Caco-2 (cell line): ENCODE measurements at regions not wholly inside any gene's neighbourhood (a gene's known extent, or its start where the extent isn't known, plus 50 kb on each side); places are given as distances from the start of the nearest gene placed in this dataset.
A peak's percentile ranks its signal among the peaks of the same experiment; 100 is the strongest.

Experiments
- BruUV-seq: library from RNA; stranded (reverse); fragments of 400-500 nt; replicated peaks from 2 replicates; lab custom pipeline; 2021; lab: Mats Ljungman, UMichigan
- CTCF ChIA-PET: fragments of 300-600 bp; sonication (Branson Sonifier 250); formaldehyde crosslinking; loops from one replicate; lab custom pipeline; 2022; ENCODE audit warnings: antibody characterized with exemption; lab: Charles Lee
- POLR2A ChIA-PET: fragments of 300-600 bp; sonication (Branson Sonifier 250); formaldehyde crosslinking; loops from one replicate; lab custom pipeline; 2022; ENCODE audit warnings: antibody characterized with exemption; lab: Charles Lee
- DNase-seq, 2 experiments: peaks; one replicate each; pipeline versions ENCODE4 v3.0.0 to v3.0.0-alpha.2; 2020 to 2022
- H3K27me3 ChIP-seq: replicated peaks from 2 replicates; pipeline ENCODE4 v1.6.0; 2011; ENCODE audit warnings: low read length; ENCODE audit not compliant: control insufficient read depth, insufficient read depth
- H3K36me3 ChIP-seq: 2 replicates; pipeline ENCODE4 v1.5.1; 2011; ENCODE audit warnings: low read length; ENCODE audit not compliant: control insufficient read depth, insufficient read depth
- H3K4me1 ChIP-seq: fragments of 250-450 bp; sonication (Bioruptor Pico); 2 replicates; pipeline ENCODE4 v1.5.1; 2020; ENCODE audit warnings: mild to moderate bottlenecking
- H3K4me3 ChIP-seq: 2 replicates; pipeline ENCODE4 v1.5.1; 2011; ENCODE audit warnings: low read depth, mild to moderate bottlenecking, control low read depth, low read length
- H3K9me3 ChIP-seq: fragments of 250-450 bp; sonication (Bioruptor Pico); 2 replicates; pipeline ENCODE4 v1.5.1; 2020; ENCODE audit warnings: mild to moderate bottlenecking, moderate library complexity
- H3K27ac Mint-ChIP-seq: one replicate; pipeline ENCODE4 v1.8.0; 2022; ENCODE audit warnings: mixed read lengths; ENCODE audit not compliant: unreplicated experiment
- H3K27me3 Mint-ChIP-seq: one replicate; pipeline ENCODE4 v1.8.0; 2022; ENCODE audit warnings: mixed read lengths; ENCODE audit not compliant: insufficient read depth, unreplicated experiment
- H3K36me3 Mint-ChIP-seq: one replicate; pipeline ENCODE4 v1.8.0; 2022; ENCODE audit warnings: mild to moderate bottlenecking, mixed read lengths; ENCODE audit not compliant: insufficient read depth, unreplicated experiment
- H3K4me1 Mint-ChIP-seq: one replicate; pipeline ENCODE4 v1.8.0; 2022; ENCODE audit warnings: low read depth, mixed read lengths; ENCODE audit not compliant: unreplicated experiment
- H3K4me3 Mint-ChIP-seq: one replicate; pipeline ENCODE4 v1.8.0; 2022; ENCODE audit warnings: mild to moderate bottlenecking, moderate library complexity, mixed read lengths; ENCODE audit not compliant: unreplicated experiment
- H3K9me3 Mint-ChIP-seq: one replicate; pipeline ENCODE4 v1.8.0; 2022; ENCODE audit warnings: mixed read lengths; ENCODE audit not compliant: unreplicated experiment
- intact Hi-C: fragments of 100-400 bp; cut with micrococcal nuclease; formaldehyde crosslinking; loops from one replicate; pipeline ENCODE4 v1.10.0; 2022; ENCODE audit not compliant: unreplicated experiment
- TF ChIP-seq, protein P1 (sequence below), 2 experiments: fragments of 200-600 bp in 1 of 2; IDR thresholded peaks; 1 replicate in 1 of 2; 2 replicates in 1 of 2; pipeline versions ENCODE4 v1.5.1 to v1.8.0; 2011 to 2022; ENCODE audit warnings: antibody characterized with exemption in 1 of 2, control low read depth in 1 of 2, inconsistent platforms in 1 of 2, low read depth in 1 of 2, low read length in 1 of 2, mild to moderate bottlenecking in 1 of 2, moderate library complexity in 1 of 2; ENCODE audit not compliant: insufficient read depth in 1 of 2, severe bottlenecking in 1 of 2, unreplicated experiment in 1 of 2

DNA sequence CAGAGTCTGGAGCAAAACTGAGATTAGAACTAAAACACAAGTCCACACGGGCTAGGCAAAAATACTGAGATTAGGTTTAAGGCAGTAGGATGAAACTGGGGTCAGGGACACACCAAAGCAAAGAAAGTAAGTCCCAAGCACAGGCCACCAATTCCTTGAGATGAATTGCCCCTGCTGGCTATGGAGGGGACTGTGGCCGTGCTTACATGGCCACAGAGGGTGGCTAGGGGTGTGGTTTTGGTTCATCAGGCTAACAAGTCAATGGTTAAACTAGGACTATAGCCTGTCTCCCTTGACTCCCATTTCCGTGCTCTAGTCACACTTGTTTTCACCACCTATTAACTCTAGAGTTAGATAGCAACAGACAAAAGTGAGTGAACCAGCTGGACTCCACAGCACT, 394.8 kb downstream of the PBX1 start:
- CTCF ChIA-PET, result no interaction called here
- peaks cover 11% of the 10 kb centered on the region for H3K9me3 Mint-ChIP-seq

DNA sequence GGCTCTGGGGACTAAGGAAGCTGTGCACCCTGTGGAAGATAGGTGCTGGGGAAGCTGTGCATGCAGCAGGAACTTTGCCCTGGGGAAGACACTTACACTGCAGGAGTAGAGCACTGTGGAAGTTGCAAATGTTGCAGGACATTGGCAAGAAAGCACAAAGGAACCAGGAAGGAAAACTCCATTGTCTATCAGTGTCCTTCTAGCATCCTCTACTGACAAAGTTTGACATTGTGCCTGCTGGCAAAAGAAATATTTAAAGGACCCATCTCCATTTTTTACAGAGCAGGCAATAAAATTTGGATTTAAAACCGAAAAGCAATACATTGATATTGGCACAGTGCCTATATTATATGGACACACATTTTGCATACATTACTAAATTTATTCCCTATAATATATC, 394.1 kb downstream of the PBX1 start:
- H3K36me3 Mint-ChIP-seq, result no peaks in the 10 kb centered on the region
- no peaks in the 10 kb centered on the region for H3K4me1 Mint-ChIP-seq
- CTCF ChIA-PET, result interaction anchor here (0.6 kb wide), 1 partner anchor 80 kb away, joined by 3 read pairs; no protein-coding TSS in a partner anchor

More for the DNA sequence above, 394.8 kb downstream of the PBX1 start:
- Histone ChIP-seq H3K9me3 (peaks cover 3% of the 10 kb centered on the region; the same call in 1 of the 2 replicates), H3K27me3 (no peaks in the 10 kb centered on the region), H3K36me3 (no peaks in the 10 kb centered on the region), H3K4me1 (no peaks in the 10 kb centered on the region), H3K4me3 (no peak overlapping the region)
- H3K4me1 Mint-ChIP-seq, result no peaks in the 10 kb centered on the region
- BruUV-seq, result no TSS peak
- TF ChIP-seq, protein P1, sequence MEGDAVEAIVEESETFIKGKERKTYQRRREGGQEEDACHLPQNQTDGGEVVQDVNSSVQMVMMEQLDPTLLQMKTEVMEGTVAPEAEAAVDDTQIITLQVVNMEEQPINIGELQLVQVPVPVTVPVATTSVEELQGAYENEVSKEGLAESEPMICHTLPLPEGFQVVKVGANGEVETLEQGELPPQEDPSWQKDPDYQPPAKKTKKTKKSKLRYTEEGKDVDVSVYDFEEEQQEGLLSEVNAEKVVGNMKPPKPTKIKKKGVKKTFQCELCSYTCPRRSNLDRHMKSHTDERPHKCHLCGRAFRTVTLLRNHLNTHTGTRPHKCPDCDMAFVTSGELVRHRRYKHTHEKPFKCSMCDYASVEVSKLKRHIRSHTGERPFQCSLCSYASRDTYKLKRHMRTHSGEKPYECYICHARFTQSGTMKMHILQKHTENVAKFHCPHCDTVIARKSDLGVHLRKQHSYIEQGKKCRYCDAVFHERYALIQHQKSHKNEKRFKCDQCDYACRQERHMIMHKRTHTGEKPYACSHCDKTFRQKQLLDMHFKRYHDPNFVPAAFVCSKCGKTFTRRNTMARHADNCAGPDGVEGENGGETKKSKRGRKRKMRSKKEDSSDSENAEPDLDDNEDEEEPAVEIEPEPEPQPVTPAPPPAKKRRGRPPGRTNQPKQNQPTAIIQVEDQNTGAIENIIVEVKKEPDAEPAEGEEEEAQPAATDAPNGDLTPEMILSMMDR (IDR thresholded peaks at IDR 0.05; ENCODE audit: insufficient read depth in 1 of 2, low read depth in 1 of 2, low read length in 1 of 2, severe bottlenecking in 1 of 2, unreplicated experiment in 1 of 2), result peak in 1 of 2 experiments; percentile 2
- no peaks in the 10 kb centered on the region for H3K36me3 Mint-ChIP-seq
- no peak overlapping the region for H3K27ac Mint-ChIP-seq
- intact Hi-C loops, result no loop called here
- H3K4me3 Mint-ChIP-seq, result no peak overlapping the region
- POLR2A ChIA-PET, result no interaction called here
- DNase-seq, result no peak
- H3K27me3 Mint-ChIP-seq, result peaks cover 12% of the 10 kb centered on the region

DNA sequence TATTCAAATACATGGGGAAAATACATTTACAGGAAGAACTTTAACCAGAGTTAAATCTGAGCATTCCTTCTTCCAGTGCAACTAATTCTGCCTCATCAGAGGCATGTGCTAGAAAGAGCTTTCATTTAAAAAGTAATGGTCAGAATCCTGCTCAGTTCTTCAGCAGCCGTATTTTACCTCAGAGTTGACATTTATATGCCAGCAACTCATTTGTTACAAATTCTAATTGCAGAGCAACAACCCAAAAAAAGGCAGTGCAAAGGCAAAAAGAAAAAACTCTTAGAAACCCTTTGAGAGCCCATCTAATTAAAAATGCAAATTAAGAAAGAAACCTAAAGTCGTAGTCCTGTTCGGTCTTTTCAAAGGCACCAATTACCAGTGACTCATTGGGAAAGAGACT, 392.5 kb downstream of the PBX1 start:
- Mint-ChIP-seq H3K9me3 (peaks cover 34% of the 10 kb centered on the region), H3K36me3 (no peaks in the 10 kb centered on the region), H3K4me1 (no peaks in the 10 kb centered on the region), H3K27me3 (peaks cover 7% of the 10 kb centered on the region), H3K27ac (no peak overlapping the region), H3K4me3 (no peak overlapping the region)
- TF ChIP-seq, protein P1 (IDR thresholded peaks at IDR 0.05; ENCODE audit: insufficient read depth in 1 of 2, low read depth in 1 of 2, low read length in 1 of 2, severe bottlenecking in 1 of 2, unreplicated experiment in 1 of 2), result no peak
- Histone ChIP-seq H3K4me1 (no peaks in the 10 kb centered on the region), H3K36me3 (no peaks in the 10 kb centered on the region), H3K4me3 (no peak overlapping the region), H3K27me3 (no peaks in the 10 kb centered on the region), H3K9me3 (peaks cover 11% of the 10 kb centered on the region; the same call in 1 of the 2 replicates)
- CTCF ChIA-PET, result no interaction called here
- BruUV-seq, result no TSS peak
- POLR2A ChIA-PET, result no interaction called here
- intact Hi-C loops, result no loop called here
- no peak for DNase-seq

More for the DNA sequence above, 394.1 kb downstream of the PBX1 start:
- POLR2A ChIA-PET, result no interaction called here
- H3K27ac Mint-ChIP-seq, result no peak overlapping the region
- H3K27me3 ChIP-seq, result no peaks in the 10 kb centered on the region
- TF ChIP-seq, protein P1 (IDR thresholded peaks at IDR 0.05; ENCODE audit: insufficient read depth in 1 of 2, low read depth in 1 of 2, low read length in 1 of 2, severe bottlenecking in 1 of 2, unreplicated experiment in 1 of 2), result peak in 1 of 2 experiments; percentile 24
- intact Hi-C loops, result no loop called here
- H3K27me3 Mint-ChIP-seq, result peaks cover 11% of the 10 kb centered on the region
- peaks cover 18% of the 10 kb centered on the region for H3K9me3 Mint-ChIP-seq
- H3K9me3 ChIP-seq, result peaks cover 10% of the 10 kb centered on the region; the same call in 1 of the 2 replicates
- H3K4me1 ChIP-seq, result no peaks in the 10 kb centered on the region
- H3K36me3 ChIP-seq, result no peaks in the 10 kb centered on the region
- H3K4me3 Mint-ChIP-seq, result no peak overlapping the region
- H3K4me3 ChIP-seq, result no peak overlapping the region
- BruUV-seq, result no TSS peak
- DNase-seq, result no peak
